Fibroblast of villous mesenchyme (primary cell): ENCODE measurements at regions not wholly inside any gene's neighbourhood (a gene's known extent, or its start where the extent isn't known, plus 50 kb on each side); places are given as distances from the start of the nearest gene placed in this dataset.
A peak's percentile ranks its signal among the peaks of the same experiment; 100 is the strongest.

Source experiments
- DNase-seq: peaks from one replicate; pipeline ENCODE4 v3.0.0-alpha.2; 2010; ENCODE audit warnings: low read depth
- H3K4me3 ChIP-seq: 2 replicates; pipeline ENCODE4 v1.5.1; 2011; ENCODE audit warnings: low read depth, mild to moderate bottlenecking, low read length
- TF ChIP-seq, protein P1 (sequence below): IDR thresholded peaks from 2 replicates; pipeline ENCODE4 v1.5.1; 2012; ENCODE audit warnings: low read depth, mild to moderate bottlenecking, low read length; ENCODE audit not compliant: insufficient read depth

DNA sequence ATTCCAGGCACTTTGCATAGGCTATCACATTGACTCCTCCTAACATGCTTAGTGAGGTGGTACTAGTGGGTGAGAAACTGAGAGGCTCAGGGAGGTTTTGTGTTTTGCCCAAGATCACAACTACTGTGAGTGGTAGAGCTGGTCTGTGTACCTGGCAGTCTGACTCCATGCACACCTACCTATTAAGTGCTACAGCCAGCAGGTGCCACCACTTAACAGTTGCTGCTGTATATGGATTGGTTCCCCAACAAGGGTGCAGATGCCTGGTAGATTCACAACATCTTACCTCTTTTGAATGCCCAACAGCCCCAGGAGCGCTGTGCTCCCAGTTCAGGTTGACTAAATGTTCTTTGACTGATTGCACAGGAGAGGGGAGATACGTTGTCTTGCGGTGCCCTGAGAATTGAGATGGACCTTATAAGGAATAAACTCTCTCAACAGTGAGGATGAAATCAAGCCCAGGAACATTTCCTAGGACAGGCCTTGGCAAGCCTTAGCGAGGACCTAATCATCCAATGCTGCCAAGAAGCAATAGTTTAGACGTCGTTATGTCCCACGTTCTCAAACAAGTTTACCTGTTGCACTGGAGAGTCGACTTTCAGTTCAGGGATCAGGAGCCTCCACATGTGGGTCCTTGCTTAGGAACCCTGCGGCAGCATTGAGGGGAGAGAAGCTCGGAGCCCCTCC lies 78.9 kb upstream of the F3 start:
- DNase-seq = no peak
- no peak overlapping the region for H3K4me3 ChIP-seq
- TF ChIP-seq, protein P1, sequence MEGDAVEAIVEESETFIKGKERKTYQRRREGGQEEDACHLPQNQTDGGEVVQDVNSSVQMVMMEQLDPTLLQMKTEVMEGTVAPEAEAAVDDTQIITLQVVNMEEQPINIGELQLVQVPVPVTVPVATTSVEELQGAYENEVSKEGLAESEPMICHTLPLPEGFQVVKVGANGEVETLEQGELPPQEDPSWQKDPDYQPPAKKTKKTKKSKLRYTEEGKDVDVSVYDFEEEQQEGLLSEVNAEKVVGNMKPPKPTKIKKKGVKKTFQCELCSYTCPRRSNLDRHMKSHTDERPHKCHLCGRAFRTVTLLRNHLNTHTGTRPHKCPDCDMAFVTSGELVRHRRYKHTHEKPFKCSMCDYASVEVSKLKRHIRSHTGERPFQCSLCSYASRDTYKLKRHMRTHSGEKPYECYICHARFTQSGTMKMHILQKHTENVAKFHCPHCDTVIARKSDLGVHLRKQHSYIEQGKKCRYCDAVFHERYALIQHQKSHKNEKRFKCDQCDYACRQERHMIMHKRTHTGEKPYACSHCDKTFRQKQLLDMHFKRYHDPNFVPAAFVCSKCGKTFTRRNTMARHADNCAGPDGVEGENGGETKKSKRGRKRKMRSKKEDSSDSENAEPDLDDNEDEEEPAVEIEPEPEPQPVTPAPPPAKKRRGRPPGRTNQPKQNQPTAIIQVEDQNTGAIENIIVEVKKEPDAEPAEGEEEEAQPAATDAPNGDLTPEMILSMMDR = no peak

DNA sequence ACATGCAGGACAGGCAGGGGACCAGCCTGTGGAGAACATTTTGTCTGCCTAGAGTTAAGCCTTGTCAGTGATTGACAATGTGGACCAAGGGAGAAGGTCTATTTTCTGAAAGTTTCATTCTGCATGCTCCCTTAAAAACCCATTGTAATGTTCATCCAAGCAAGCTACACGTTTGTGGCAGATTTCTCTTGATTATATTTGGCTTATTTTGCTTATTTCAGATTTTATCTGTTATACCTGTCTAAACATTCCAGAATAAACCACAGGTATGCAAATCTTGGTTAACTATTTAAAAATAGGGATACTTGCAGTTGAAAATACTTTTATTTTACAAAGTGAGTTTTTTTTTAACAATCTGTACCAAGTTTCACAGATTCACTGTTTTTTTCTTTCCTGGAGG lies 78.2 kb upstream of the F3 start:
- H3K4me3 ChIP-seq = no peak overlapping the region
- TF ChIP-seq, protein P1 = no peak
- DNase-seq = no peak

DNA sequence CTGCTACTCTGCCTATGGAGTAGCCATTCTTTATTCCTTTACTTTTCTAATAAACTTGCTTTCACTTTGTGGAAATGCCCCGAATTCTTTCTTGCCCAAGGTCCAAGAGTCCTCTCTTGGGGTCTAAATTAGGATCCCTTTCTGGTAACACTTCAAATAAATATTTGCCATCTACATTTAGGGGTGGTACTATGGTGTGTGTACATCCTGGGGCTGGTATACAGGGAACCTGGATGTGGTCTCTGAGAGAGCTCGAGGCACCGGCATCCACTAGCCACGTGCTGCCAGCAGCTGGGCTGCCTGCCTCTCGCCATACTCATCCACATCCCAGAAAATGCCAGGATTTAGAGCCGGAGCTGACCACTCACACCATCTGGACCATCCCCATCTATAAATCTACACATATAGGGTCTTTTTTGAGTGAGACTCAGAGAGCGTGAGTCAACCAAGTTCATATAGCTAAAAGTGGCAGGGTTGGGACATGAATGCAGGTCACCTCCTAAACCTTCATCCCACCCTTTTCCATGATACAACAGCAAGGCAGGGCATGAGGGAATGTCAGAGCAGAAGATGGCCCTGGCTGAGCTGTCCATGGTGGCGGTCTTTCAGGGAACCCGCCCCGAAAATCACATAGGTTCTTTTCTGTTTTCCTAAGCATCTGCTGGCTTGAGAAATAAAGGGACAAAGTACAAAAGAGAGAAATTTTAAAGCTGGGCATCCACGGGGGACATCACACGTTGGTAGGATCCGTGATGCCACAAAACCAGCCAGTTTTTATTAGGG lies 76.6 kb upstream of the F3 start:
- TF ChIP-seq, protein P1 = no peak
- no peak overlapping the region for H3K4me3 ChIP-seq
- DNase-seq = no peak

DNA sequence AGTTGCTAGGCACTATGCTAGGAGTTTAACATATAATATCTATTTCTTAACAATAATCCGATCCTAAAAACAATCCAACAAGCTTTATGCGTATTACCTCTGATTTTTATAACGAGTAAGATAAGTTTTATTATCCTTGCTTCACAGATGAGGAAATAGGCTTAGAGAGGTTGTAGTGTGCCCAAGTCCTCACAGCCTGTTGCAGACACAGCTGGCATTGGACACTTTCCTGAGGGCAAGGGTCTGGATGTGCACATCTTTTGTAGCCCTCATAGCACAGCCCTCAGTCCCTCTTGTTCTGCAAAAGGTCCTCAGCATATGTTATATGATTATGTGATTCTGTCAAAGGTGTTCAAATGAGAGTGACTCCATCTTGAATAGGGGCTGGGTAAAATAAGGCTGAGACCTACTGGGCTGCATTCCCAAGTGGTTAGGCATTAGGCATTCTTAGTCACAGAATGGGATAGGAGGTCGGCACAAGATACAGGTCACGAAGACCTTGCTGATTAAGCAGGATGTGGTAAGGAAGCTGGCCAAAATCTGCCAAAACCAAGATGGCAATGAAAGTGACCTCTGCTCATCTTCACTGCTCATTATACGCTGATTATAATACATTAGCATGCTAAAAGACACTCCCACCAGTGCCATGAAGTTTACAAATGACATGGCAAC lies 75.7 kb upstream of the F3 start:
- no peak for DNase-seq
- TF ChIP-seq, protein P1 = no peak
- no peak overlapping the region for H3K4me3 ChIP-seq

DNA sequence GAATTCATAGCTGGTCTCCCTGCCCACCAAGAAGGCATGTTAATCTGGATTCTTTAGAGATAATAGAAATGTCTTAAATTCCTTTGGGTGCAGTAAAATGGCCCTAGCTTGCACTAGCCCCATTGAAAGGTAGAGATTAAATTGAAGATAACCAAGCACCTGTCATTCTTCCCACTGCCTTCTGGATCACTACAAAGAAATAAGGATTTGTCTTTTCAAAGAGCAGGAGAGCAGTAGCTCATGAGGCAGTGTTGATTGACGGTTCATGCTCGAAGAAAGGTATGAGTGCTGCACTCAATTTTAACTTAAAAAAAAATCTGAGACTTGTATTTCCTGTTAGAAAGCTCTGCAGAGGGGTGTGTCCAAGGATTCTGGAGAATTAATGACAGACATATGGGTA lies 74.9 kb upstream of the F3 start:
- no peak for DNase-seq
- H3K4me3 ChIP-seq = no peak overlapping the region
- TF ChIP-seq, protein P1 = no peak

DNA sequence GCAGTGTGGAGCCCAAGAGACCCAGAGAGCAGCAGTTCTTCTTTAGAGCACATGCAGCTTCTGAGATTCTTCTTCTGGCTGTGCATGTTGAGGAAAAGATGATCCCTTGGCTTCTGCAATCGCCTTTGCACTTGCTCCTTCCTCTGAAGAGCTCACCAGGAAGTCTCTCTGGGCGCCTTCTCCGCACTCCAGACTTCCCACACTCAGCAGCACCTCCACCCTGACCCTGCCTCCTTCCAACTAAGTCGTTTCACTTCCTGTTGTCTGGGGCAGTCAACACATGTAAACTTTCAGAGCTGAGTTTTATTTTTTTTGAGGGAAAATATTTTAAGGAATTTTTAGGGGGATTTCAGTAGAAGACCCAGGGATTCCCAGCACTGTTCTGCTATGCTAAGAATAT lies 73.4 kb upstream of the F3 start:
- DNase-seq = peak; percentile 72
- TF ChIP-seq, protein P1 = no peak

More for the DNA sequence above, 73.4 kb upstream of the F3 start:
- no peak overlapping the region for H3K4me3 ChIP-seq
